Activated naive CD4-positive, alpha-beta T cell treated with anti-CD3 and anti-CD28 coated beads, Interleukin-2, amount 50 U/mL, for 72 hours (primary cell): ENCODE measurements at regions not wholly inside any gene's neighbourhood (a gene's known extent, or its start where the extent isn't known, plus 50 kb on each side); places are given as distances from the start of the nearest gene placed in this dataset.
"Not testable (repeated sequence)": the region's sequence is repeated elsewhere in the genome, so short reads cannot be mapped to it uniquely, and the experiment has no call there.

Experiments used
- ATAC-seq, 2 donors: fragments of 150-1000 bp; cut with Tn5 transposase; 2 replicates each; pipeline ENCODE4 v1.10.0; 2021; ENCODE audit warnings: mild to moderate bottlenecking in 2 of 2, moderate library complexity in 2 of 2
- DNase-seq, 2 donors: peaks; one replicate each; pipeline ENCODE4 v3.0.0; 2021 to 2022; ENCODE audit warnings: low spot score in 2 of 2
- H3K27ac Mint-ChIP-seq, 2 donors: one replicate each; pipeline ENCODE4 v1.8.0; 2022; ENCODE audit warnings: mild to moderate bottlenecking in 2 of 2, mixed read lengths in 2 of 2
- H3K36me3 Mint-ChIP-seq, 2 donors: one replicate each; pipeline ENCODE4 v1.8.0; 2022; ENCODE audit warnings: mixed read lengths in 2 of 2
- H3K9me3 Mint-ChIP-seq, 2 donors: one replicate each; pipeline ENCODE4 v1.8.0; 2022; ENCODE audit warnings: mixed read lengths in 2 of 2

DNA sequence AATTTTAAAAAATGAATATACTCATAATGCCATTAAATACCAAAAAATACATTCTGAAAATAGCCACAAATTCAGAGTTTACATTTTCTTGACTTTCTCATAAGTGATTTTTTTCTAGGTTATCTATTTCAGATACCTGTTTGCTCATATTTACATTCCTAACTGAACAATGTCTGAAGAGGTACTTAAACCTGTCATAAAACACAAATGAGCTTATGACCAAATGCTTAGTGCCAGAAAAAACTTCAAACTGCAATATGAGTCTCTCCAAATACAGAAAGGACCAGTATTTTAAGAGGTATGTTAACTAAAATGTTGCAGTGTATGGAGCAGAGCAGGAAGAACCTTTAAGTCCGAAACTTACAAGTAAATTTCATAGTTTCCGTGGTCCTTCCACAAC, 101.7 kb upstream of the FAN1 start:
- H3K27ac Mint-ChIP-seq, ATAC-seq, DNase-seq, H3K9me3 Mint-ChIP-seq: not testable (repeated sequence)
- peaks cover 8 to 12% of the 10 kb centered on the region in 2 donors for H3K36me3 Mint-ChIP-seq

DNA sequence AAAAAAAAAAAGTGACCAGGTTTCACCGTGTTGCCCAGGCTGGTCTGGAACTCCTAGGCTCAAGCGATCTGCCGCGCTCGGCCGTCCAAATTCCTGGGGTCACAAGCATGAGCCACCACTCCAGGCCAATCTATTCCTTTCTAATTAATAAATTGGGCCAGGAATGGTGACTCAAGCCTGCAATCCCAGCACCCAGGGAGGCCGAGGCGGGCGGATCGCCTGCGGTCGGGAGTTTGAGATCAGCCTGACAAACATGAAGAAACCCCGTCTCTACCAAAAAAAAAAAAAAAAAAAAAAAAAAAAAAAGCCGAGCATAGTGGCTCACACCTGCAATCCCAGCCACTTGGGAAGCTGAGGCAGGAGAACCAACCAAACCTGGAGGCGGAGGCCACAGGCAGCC, 100.0 kb upstream of the FAN1 start:
- not testable (repeated sequence) for H3K27ac Mint-ChIP-seq, DNase-seq, H3K9me3 Mint-ChIP-seq, ATAC-seq
- peaks cover 8 to 12% of the 10 kb centered on the region in 2 donors for H3K36me3 Mint-ChIP-seq

DNA sequence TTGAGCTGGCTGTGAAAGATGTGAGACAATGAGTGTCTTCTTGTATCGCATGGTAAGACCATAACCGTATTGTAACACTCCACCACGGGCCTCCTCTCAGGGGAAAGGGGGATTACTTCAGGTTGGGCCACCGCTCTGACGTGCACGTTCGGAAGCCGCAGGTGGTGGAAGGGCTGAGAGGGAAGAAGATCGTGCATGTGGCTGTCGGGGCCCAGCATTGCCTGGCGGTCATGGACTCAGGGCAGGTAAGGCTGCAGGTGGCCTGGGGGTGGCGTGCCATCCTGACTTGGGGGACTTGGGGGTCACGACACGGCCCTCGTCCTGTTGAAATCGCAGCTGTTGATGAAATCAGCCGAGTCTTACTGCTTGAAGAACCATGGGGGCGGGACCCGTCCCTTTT, 87.3 kb upstream of the FAN1 start:
- Mint-ChIP-seq H3K9me3 (no peaks in the 10 kb centered on the region), H3K36me3 (peaks cover 0 to 5% of the 10 kb centered on the region in 2 donors), H3K27ac (no peak overlapping the region)
- ATAC-seq (no peak), DNase-seq (no peak)

DNA sequence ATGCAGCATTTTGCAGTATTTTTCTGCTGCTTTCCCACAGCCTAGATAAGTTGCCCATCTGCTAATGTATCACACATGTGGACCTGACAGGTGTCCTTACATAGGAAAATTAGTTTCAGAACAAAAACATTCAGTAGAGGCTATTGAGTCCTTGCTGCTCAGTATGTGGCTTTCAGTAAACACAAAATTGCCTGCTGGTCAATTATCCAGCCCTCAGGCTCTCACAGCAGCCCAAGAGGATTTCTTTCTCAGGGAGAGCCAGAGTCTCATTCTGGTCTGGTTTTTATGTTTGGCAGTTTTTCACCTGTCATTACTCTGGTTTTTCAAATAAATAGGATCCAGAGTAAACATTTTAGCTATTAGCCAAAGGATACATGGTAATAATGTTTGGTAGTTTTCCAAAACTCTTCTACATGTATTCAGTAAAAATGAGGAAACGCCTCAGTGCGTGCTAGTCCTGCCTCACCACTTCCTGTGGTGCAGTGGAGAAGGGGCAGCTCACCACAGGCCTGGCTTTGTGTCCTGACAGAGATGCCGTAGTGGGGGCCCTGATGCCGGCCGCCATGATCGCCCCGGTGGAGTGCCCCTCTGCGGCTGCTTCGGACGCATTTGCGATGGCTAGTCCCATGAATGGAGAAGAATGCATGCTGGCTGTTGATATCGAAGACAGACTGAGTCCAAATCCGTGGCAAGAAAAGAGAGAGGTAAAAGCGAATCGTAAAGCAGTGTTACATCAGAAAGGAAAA, 80.5 kb upstream of the FAN1 start:
- peak; percentile 67 to 82 for DNase-seq
- peak overlapping the region; percentile 92 to 99 for H3K27ac Mint-ChIP-seq
- H3K9me3 Mint-ChIP-seq, result not testable (repeated sequence)
- peaks cover 7 to 11% of the 10 kb centered on the region in 2 donors for H3K36me3 Mint-ChIP-seq
- peak; percentile 95 to 96 for ATAC-seq

DNA sequence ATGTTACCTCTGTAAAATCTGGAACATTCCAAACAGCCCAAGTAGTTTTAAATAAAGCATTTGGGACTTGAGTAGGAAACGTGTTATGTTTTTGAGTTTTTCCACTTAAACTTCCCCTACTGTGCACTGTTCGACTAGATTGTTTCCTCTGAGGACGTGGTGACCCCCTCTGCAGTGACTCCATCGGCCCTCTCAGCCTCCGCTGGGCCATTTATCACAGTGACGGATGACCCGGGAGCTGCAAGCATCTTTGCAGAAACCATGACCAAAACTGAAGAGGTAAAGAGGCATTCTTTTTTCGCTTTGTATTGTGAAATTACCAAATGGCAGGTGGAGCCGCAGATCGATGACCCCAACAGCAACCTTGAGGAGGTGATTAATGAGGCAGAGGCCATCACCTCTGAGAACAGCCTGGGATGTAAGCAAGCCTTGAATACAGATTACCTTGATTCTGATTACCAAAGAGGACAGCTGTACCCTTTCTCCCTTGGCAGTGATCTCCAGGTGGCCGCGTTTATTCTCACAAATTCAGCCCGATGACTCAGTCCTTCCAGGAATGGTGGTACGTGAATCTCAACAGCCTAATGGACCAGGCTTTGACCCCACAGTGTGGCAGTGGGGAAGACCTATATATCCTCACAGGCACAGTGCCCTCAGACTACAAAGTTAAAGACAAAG, 79.1 kb upstream of the FAN1 start:
- H3K36me3 Mint-ChIP-seq, result peaks cover 10 to 18% of the 10 kb centered on the region in 2 donors
- peak overlapping the region in 1 of 2 donors; percentile 92 for H3K27ac Mint-ChIP-seq
- DNase-seq (no peak), ATAC-seq (no peak)
- no peaks in the 10 kb centered on the region for H3K9me3 Mint-ChIP-seq

DNA sequence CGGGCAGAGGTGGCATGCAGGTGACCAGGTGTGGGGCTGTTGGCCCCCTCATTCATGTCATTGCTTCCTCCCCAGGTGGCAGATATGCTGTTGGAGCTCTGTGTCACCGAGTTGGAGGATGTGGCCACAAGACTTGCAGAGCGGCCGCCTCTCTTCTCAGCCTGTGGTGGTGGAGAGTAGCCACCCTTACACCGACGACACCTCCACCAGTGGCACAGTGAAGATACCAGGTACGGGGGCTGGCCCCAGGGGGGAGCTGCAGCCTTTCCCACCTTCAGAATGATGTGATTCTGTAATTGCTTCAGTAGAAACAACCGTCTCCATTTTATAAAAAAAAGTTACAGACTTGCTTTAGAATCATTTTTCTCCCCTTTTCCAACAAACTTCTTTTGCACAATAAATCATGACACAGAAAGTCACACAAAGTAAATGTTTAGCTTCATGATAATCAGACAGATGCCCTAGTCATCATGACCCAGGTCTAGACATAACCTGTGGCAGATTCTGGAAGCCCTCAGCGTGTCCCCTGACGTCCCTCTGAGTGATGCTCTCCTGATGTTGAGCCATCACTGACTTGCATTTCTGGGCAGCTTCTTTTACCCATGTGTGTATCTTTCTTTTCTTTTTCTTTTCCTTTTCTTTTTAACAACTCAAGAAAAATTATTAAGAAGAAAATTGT, 76.0 kb upstream of the FAN1 start:
- H3K36me3 Mint-ChIP-seq, result peaks cover 27 to 36% of the 10 kb centered on the region in 2 donors
- DNase-seq (no peak), ATAC-seq (no peak)
- H3K9me3 Mint-ChIP-seq, result no peaks in the 10 kb centered on the region
- H3K27ac Mint-ChIP-seq, result peak overlapping the region; percentile 63 to 67

DNA sequence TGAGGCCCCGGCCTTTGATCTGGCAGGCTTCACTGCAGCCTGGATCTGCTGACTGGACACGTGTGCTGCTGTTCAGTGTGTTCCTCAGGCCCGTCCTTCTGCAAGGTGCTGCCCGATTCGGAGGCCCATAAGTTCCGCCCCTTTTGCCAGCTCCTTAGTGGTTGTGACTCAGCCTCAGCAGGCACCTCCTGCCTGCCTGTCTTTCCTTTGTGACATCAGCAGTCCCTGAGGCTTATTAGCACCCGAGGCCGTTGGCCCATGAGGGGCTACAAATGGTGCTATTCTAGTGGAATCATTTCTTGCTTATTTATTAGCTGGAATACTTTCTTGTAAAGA, 75.4 kb upstream of the FAN1 start:
- peak overlapping the region in 1 of 2 donors; percentile 67 for H3K27ac Mint-ChIP-seq
- peak; percentile 24 to 51 for ATAC-seq
- H3K36me3 Mint-ChIP-seq, result peaks cover 28 to 40% of the 10 kb centered on the region in 2 donors
- not testable (repeated sequence) for DNase-seq, H3K9me3 Mint-ChIP-seq

DNA sequence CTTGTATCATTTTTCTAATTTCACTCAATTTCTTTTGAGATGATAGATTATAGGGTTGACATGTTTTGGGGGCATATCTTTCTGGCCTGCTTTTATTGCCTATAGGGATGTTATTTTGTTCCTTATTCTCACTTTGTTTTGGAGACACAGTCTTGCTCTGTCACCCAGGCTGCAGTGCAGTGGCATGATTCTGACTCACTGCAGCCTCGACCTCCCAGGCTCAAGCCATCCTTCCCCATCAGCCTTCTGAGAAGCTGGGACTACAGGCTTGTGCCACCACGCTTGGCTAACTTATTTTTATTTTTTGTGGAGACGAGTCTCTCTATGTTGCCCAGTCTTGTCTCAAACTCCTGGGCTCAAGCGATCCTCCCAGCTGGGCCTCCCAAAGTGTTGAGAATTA, 72.8 kb upstream of the FAN1 start:
- H3K36me3 Mint-ChIP-seq, result peaks cover 22 to 42% of the 10 kb centered on the region in 2 donors
- no peaks in the 10 kb centered on the region for H3K9me3 Mint-ChIP-seq
- peak overlapping the region in 1 of 2 donors; percentile 61 for H3K27ac Mint-ChIP-seq
- no peak for ATAC-seq
- DNase-seq, result no peak

DNA sequence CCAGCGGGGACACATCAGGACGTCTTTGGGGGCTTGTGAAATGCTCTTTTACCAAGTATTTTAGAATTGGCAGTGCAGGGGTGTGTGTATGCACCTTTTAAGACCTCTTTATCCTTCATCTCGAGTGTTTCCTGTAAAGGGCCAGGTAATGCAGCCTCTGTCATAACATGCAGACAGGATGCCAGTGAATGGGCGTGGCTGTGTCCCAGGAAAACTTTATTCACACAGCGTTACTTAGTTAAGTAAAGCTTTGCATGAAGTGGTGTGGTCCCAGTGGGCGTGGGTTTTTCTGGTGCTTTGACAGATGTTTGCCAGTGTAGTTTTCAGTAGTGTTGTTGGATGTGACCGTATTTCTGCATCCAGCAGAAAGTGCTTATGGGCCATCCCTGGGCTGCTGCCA, 70.3 kb upstream of the FAN1 start:
- not testable (repeated sequence) for DNase-seq, H3K9me3 Mint-ChIP-seq
- Mint-ChIP-seq H3K27ac (peak overlapping the region; percentile 60 to 63), H3K36me3 (peaks cover 22 to 40% of the 10 kb centered on the region in 2 donors)
- peak in 1 of 2 donors; percentile 38 for ATAC-seq

DNA sequence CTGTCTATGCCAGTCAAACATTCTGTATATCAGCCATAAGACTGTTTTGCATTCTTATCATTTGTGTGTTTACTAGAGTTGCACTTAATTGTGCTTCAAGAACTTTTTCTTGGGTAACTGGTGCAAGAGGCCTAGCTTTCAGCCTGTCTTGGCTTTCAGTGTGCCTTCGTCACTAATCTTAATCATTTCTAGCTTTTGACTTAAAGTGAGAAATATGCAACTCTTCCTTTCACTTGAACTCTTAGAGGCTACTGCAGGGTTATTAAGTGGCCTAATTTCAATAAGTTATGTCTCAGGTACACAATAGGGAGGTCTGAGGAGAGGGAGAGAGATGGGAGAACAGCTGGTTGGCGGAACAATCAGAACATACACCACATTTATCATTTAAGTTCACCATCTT, 62.1 kb upstream of the FAN1 start:
- not testable (repeated sequence) for DNase-seq, H3K9me3 Mint-ChIP-seq
- H3K36me3 Mint-ChIP-seq, result peaks cover 22 to 67% of the 10 kb centered on the region in 2 donors
- peak overlapping the region in 1 of 2 donors; percentile 28 for H3K27ac Mint-ChIP-seq
- peak in 1 of 2 donors; percentile 70 for ATAC-seq

DNA sequence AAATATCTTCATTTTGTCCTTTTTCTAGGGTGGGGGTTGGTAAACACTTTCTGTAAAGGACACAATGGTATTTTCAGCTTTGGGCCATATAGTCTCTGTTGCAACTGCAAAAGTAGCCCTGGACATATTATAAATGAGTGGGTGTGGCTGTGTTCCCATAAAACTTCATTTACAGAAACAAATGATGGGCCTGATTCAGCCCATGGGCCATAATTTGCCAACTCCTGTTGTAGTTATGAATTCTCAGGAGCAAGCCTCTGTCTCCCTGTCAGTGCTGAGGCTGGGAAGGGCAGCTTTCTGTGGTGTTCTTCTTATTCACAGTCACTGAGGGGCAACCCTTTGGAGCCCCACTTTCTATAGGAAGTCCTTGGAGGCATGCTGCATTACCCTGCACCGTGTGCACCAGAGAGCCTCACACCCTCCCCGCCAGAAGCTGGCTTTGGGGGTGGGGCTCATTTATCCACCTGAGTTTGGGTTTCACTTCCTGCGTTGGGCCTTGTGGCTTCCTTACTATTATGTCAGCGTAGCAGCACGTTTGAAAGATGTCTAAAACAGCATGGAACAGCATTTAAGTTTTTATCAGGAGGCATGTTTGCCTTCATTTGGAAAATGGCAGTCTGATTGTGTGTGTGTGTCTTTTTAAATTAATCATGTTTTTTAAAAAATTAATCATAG, 60.8 kb upstream of the FAN1 start:
- H3K9me3 Mint-ChIP-seq, DNase-seq: not testable (repeated sequence)
- peak overlapping the region in 1 of 2 donors; percentile 19 for H3K27ac Mint-ChIP-seq
- H3K36me3 Mint-ChIP-seq, result peaks cover 27 to 66% of the 10 kb centered on the region in 2 donors
- ATAC-seq, result peak; percentile 71 to 74

DNA sequence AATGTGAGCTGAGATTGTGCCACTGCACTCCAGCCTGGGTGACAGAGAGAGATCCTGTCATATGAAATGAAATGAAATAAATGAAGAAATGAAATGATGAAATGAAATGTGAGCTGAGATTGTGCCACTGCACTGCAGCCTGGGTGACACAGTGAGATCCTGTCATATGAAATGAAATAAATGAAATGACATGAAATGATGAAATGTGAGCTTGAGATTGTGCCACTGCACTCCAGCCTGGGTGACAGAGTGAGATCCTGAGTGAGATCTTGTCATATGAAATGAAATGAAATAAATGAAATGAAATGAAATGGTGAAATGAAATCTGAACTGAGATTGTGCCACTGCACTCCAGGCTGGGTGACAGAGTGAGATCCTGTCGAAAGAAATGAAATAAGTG, 58.2 kb upstream of the FAN1 start:
- Mint-ChIP-seq H3K27ac (peak overlapping the region in 1 of 2 donors; percentile 51), H3K36me3 (peaks cover 23 to 67% of the 10 kb centered on the region in 2 donors)
- not testable (repeated sequence) for H3K9me3 Mint-ChIP-seq

More for the DNA sequence above, 58.2 kb upstream of the FAN1 start:
- not testable (repeated sequence) for DNase-seq, ATAC-seq
